Panc1 (cell line): ENCODE measurements at regions not wholly inside any gene's neighbourhood (a gene's known extent, or its start where the extent isn't known, plus 50 kb on each side); places are given as distances from the start of the nearest gene placed in this dataset.

Experiments
- POLR2AphosphoS5 ChIP-seq: IDR thresholded peaks from 2 replicates; pipeline ENCODE4 v1.6.1; 2012; ENCODE audit warnings: mild to moderate bottlenecking, low read depth, low read length, moderate library complexity
- REST ChIP-seq, 2 experiments: IDR thresholded peaks; 2 replicates each; pipeline ENCODE4 v1.6.1; 2011 to 2012; ENCODE audit warnings: low read depth in 2 of 2, control low read depth in 1 of 2, low read length in 1 of 2, mild to moderate bottlenecking in 1 of 2, moderate library complexity in 1 of 2; ENCODE audit not compliant: insufficient read depth in 1 of 2
- TCF7L2 ChIP-seq: IDR thresholded peaks from 2 replicates; pipeline ENCODE4 v1.6.1; 2011; ENCODE audit warnings: mild to moderate bottlenecking, low read depth, low read length, inconsistent platforms
- TF ChIP-seq, protein P1 (sequence below): fragments of 450-650 bp; IDR thresholded peaks from 2 replicates; pipeline ENCODE4 v1.5.1; 2017; ENCODE audit warnings: mild to moderate bottlenecking

GRCh38 chr5:34554641-34555040, 101.5 kb upstream of the RAI14 start:
- TF ChIP-seq, protein P1, sequence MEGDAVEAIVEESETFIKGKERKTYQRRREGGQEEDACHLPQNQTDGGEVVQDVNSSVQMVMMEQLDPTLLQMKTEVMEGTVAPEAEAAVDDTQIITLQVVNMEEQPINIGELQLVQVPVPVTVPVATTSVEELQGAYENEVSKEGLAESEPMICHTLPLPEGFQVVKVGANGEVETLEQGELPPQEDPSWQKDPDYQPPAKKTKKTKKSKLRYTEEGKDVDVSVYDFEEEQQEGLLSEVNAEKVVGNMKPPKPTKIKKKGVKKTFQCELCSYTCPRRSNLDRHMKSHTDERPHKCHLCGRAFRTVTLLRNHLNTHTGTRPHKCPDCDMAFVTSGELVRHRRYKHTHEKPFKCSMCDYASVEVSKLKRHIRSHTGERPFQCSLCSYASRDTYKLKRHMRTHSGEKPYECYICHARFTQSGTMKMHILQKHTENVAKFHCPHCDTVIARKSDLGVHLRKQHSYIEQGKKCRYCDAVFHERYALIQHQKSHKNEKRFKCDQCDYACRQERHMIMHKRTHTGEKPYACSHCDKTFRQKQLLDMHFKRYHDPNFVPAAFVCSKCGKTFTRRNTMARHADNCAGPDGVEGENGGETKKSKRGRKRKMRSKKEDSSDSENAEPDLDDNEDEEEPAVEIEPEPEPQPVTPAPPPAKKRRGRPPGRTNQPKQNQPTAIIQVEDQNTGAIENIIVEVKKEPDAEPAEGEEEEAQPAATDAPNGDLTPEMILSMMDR: no peak
- TF ChIP-seq POLR2AphosphoS5: no peak
- TF ChIP-seq REST (IDR thresholded peaks at IDR 0.05; ENCODE audit: insufficient read depth in 1 of 2, low read depth in 2 of 2, low read length in 1 of 2): no peak
- no peak for TF ChIP-seq TCF7L2
